ENCODE measurements at regions not wholly inside any gene's neighbourhood (a gene's known extent, or its start where the extent isn't known, plus 50 kb on each side); places are given as distances from the start of the nearest gene placed in this dataset.

DNA sequence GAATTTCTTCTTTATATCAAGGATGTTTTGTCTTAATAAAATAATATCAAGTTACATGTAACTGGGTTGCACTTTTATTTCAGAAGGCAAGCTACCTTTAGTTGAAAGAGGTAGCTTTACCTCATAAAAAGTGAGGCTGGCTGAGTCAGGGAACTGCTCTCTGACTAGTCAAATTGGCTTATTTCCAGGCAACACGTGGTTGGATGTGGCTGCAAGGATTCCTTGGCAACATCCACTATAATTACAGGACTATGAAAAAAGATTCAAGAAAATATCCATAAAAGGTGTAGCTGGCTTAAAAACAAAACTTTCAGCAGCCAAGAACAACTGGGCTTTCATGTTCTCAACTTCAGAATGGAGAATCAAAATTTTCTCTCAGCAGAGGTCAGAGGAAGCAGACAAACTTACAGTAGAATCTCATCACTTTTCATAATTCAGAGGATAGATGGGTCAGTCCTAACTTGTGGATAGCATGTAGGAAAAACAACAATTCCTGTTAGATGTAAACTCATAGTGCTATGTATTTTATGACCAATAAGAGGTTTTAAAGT, 779.1 kb downstream of the MECOM start:
- no peaks in the 10 kb centered on the region for H3K36me3 ChIP-seq (ENCODE audit: control insufficient read depth, insufficient read depth, low read length)
- no peak overlapping the region for H3K4me3 ChIP-seq (ENCODE audit: low read length)
- H3K27ac Mint-ChIP-seq = no peak overlapping the region
- peaks cover 3% of the 10 kb centered on the region for H3K4me1 Mint-ChIP-seq
- no peak overlapping the region for H3K9ac ChIP-seq (ENCODE audit: extremely low read depth, low read length, poor library complexity, severe bottlenecking)
- no peaks in the 10 kb centered on the region for H3K9me3 ChIP-seq (ENCODE audit: control insufficient read depth, low read length)
- 60% methylated on average over 1 of the region's 1 CpG; no CpG with 5 or more reads in 1 of the 2 experiments for WGBS, 2 experiments (ENCODE audit: insufficient coverage in 1 of 2, insufficient read length in 1 of 2)
- H3K27me3 Mint-ChIP-seq (ENCODE audit: insufficient read depth) = no peaks in the 10 kb centered on the region
- no peak for DNase-seq
- no peaks in the 10 kb centered on the region for H3K27me3 ChIP-seq (ENCODE audit: control insufficient read depth, insufficient read depth, low read length, poor library complexity, severe bottlenecking)
- no peak for TF ChIP-seq CTCF (conservative IDR thresholded peaks at IDR 0.05)
- H3K4me3 Mint-ChIP-seq = no peak overlapping the region
- H3K9me3 Mint-ChIP-seq = no peaks in the 10 kb centered on the region
- H3K4me1 ChIP-seq (ENCODE audit: control insufficient read depth, insufficient read depth, low read length) = peaks cover 3% of the 10 kb centered on the region
- no peak overlapping the region for H3K27ac ChIP-seq (ENCODE audit: low read depth, low read length)
- no peaks in the 10 kb centered on the region for H3K36me3 Mint-ChIP-seq (ENCODE audit: low read depth)

GRCh38 chr3:168883145-168883544, 780.4 kb downstream of the MECOM start:
- H3K27me3 ChIP-seq (ENCODE audit: control insufficient read depth, insufficient read depth, low read length, poor library complexity, severe bottlenecking) = no peaks in the 10 kb centered on the region
- Mint-ChIP-seq H3K27ac (no peak overlapping the region), H3K27me3 (ENCODE audit: insufficient read depth) (no peaks in the 10 kb centered on the region), H3K36me3 (ENCODE audit: low read depth) (no peaks in the 10 kb centered on the region), H3K9me3 (no peaks in the 10 kb centered on the region), H3K4me3 (no peak overlapping the region), H3K4me1 (peaks cover under 1% of the 10 kb centered on the region)
- H3K36me3 ChIP-seq (ENCODE audit: control insufficient read depth, insufficient read depth, low read length) = no peaks in the 10 kb centered on the region
- H3K4me3 ChIP-seq (ENCODE audit: low read length) = no peak overlapping the region
- DNase-seq = no peak
- no peak overlapping the region for H3K27ac ChIP-seq (ENCODE audit: low read depth, low read length)
- no peaks in the 10 kb centered on the region for H3K9me3 ChIP-seq (ENCODE audit: control insufficient read depth, low read length)
- peaks cover under 1% of the 10 kb centered on the region for H3K4me1 ChIP-seq (ENCODE audit: control insufficient read depth, insufficient read depth, low read length)
- no CpG with 5 or more reads among the region's 1 CpG for WGBS, 2 experiments (ENCODE audit: insufficient coverage in 1 of 2, insufficient read length in 1 of 2)
- no peak overlapping the region for H3K9ac ChIP-seq (ENCODE audit: extremely low read depth, low read length, poor library complexity, severe bottlenecking)
- no peak for TF ChIP-seq CTCF (conservative IDR thresholded peaks at IDR 0.05)

GRCh38 chr3:168881804-168882203, 781.7 kb downstream of the MECOM start:
- Mint-ChIP-seq H3K27ac (no peak overlapping the region), H3K36me3 (ENCODE audit: low read depth) (no peaks in the 10 kb centered on the region), H3K4me3 (no peak overlapping the region), H3K27me3 (ENCODE audit: insufficient read depth) (no peaks in the 10 kb centered on the region), H3K9me3 (no peaks in the 10 kb centered on the region), H3K4me1 (peaks cover 5% of the 10 kb centered on the region)
- no peaks in the 10 kb centered on the region for H3K4me1 ChIP-seq (ENCODE audit: control insufficient read depth, insufficient read depth, low read length)
- no peak for TF ChIP-seq CTCF (conservative IDR thresholded peaks at IDR 0.05)
- H3K4me3 ChIP-seq (ENCODE audit: low read length) = no peak overlapping the region
- H3K36me3 ChIP-seq (ENCODE audit: control insufficient read depth, insufficient read depth, low read length) = no peaks in the 10 kb centered on the region
- no peaks in the 10 kb centered on the region for H3K9me3 ChIP-seq (ENCODE audit: control insufficient read depth, low read length)
- no peak overlapping the region for H3K9ac ChIP-seq (ENCODE audit: extremely low read depth, low read length, poor library complexity, severe bottlenecking)
- 77% methylated on average over 3 of the region's 3 CpGs; no CpG with 5 or more reads in 1 of the 2 experiments for WGBS, 2 experiments (ENCODE audit: insufficient coverage in 1 of 2, insufficient read length in 1 of 2)
- H3K27me3 ChIP-seq (ENCODE audit: control insufficient read depth, insufficient read depth, low read length, poor library complexity, severe bottlenecking) = no peaks in the 10 kb centered on the region
- no peak for DNase-seq
- H3K27ac ChIP-seq (ENCODE audit: low read depth, low read length) = no peak overlapping the region

Measured in endodermal cell (in vitro differentiated cells).